ENCODE measurements at regions not wholly inside any gene's neighbourhood (a gene's known extent, or its start where the extent isn't known, plus 50 kb on each side); places are given as distances from the start of the nearest gene placed in this dataset.

- H3K27me3 ChIP-seq (ENCODE audit: control insufficient read depth in 2 of 2, insufficient read depth in 2 of 2, low read length in 2 of 2): no peaks in the 10 kb centered on the region
- no TSS peak for BruUV-seq (replicated peaks)
- H3K27ac ChIP-seq (ENCODE audit: insufficient read depth, low read depth, low read length): no peak overlapping the region
- H4K20me1 ChIP-seq (replicated peaks; ENCODE audit: control insufficient read depth, extremely low read depth, insufficient read depth, low read length): no peaks in the 10 kb centered on the region
- no peaks in the 10 kb centered on the region for H3K79me2 ChIP-seq (ENCODE audit: control insufficient read depth, insufficient read depth, low read length)
- no peak overlapping the region for H3K9ac ChIP-seq (replicated peaks; ENCODE audit: extremely low read depth, insufficient read depth, low read length)
- H3K4me3 ChIP-seq (replicated peaks in 1 of 3; ENCODE audit: insufficient read depth in 1 of 3, low read depth in 1 of 3, low read length in 3 of 3): no peak overlapping the region
- dilution Hi-C loops (cut with MboI; ENCODE audit: extremely low pct_ligation_motif_present, low sequenced_read_pairs) (no loop called here), intact Hi-C loops (cut with micrococcal nuclease) (no loop called here)
- ChIA-PET CTCF (no interaction called here), POLR2A (no interaction called here)
- H3K4me2 ChIP-seq (ENCODE audit: insufficient read depth, low read length): no peak overlapping the region
- DNase-seq (ENCODE audit: low read depth, low spot score) (no peak), FAIRE-seq (no peak)
- no peaks in the 10 kb centered on the region for H3K9me1 ChIP-seq (replicated peaks; ENCODE audit: control insufficient read depth, extremely low read depth, insufficient read depth, low read length)
- no peaks in the 10 kb centered on the region for H3K9me3 ChIP-seq (replicated peaks; ENCODE audit: control insufficient read depth, insufficient read depth, low read length)
- no peak for TF ChIP-seq JUN (IDR thresholded peaks at IDR 0.05; ENCODE audit: borderline replicate concordance, insufficient read depth, insufficient read length, low read depth)
- no peak for TF ChIP-seq POLR2A (IDR thresholded peaks at IDR 0.05; ENCODE audit: low read depth, low read length)
- TF ChIP-seq CTCF (IDR thresholded peaks at IDR 0.05; ENCODE audit: extremely low read depth in 1 of 2, insufficient read depth in 1 of 2, low read depth in 1 of 2, low read length in 2 of 2): no peak
- TF ChIP-seq FOS (IDR thresholded peaks at IDR 0.05; ENCODE audit: borderline replicate concordance, insufficient read depth, low read length): no peak
- TF ChIP-seq POLR2AphosphoS5 (IDR thresholded peaks at IDR 0.05; ENCODE audit: insufficient read depth, low read depth, low read length): no peak
- no peak for TF ChIP-seq GATA2 (IDR thresholded peaks at IDR 0.05; ENCODE audit: insufficient read depth, insufficient read length, low read depth, low read length)
- no peak for TF ChIP-seq EZH2 (IDR thresholded peaks at IDR 0.05; ENCODE audit: borderline replicate concordance, low read depth, low read length, severe bottlenecking)
- TF ChIP-seq, protein P1, sequence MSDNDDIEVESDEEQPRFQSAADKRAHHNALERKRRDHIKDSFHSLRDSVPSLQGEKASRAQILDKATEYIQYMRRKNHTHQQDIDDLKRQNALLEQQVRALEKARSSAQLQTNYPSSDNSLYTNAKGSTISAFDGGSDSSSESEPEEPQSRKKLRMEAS (IDR thresholded peaks at IDR 0.05; ENCODE audit: insufficient read depth, insufficient read length): no peak
- no peak for TF ChIP-seq MYC (IDR thresholded peaks at IDR 0.05; ENCODE audit: low read depth, low read length)
- no peaks in the 10 kb centered on the region for H3K36me3 ChIP-seq (ENCODE audit: control insufficient read depth in 2 of 2, extremely low read depth in 1 of 2, insufficient read depth in 2 of 2, low read length in 2 of 2)
- H3K4me1 ChIP-seq (ENCODE audit: control insufficient read depth, extremely low read depth, insufficient read depth, low read length): no peaks in the 10 kb centered on the region
- H2AFZ ChIP-seq (ENCODE audit: low read depth, low read length): no peak overlapping the region
Observed at GRCh38 chr1:186559601-186560116, 98.7 kb upstream of the PDC start.
